ENCODE measurements at regions not wholly inside any gene's neighbourhood (a gene's known extent, or its start where the extent isn't known, plus 50 kb on each side); places are given as distances from the start of the nearest gene placed in this dataset.

GRCh38 chr14:85319101-85319500, 210.8 kb upstream of the FLRT2 start:
- no peak for DNase-seq (ENCODE audit: low read depth in 1 of 2, low spot score in 1 of 2)
- no peak for TF ChIP-seq JUND (IDR thresholded peaks at IDR 0.05; ENCODE audit: low read depth)
- in situ Hi-C loops (cut with HindIII; ENCODE audit: low pct_unique_long_range_greater_than_20kb, low sequenced_read_pairs): no loop called here

GRCh38 chr14:85319998-85320630, 209.8 kb upstream of the FLRT2 start:
- no peak for TF ChIP-seq JUND (IDR thresholded peaks at IDR 0.05; ENCODE audit: low read depth)
- in situ Hi-C loops (cut with HindIII; ENCODE audit: low pct_unique_long_range_greater_than_20kb, low sequenced_read_pairs): no loop called here
- DNase-seq (ENCODE audit: low read depth in 1 of 2, low spot score in 1 of 2): no peak

- TF ChIP-seq JUND (IDR thresholded peaks at IDR 0.05; ENCODE audit: low read depth): no peak
- no peak for DNase-seq (ENCODE audit: low read depth in 1 of 2, low spot score in 1 of 2)
- in situ Hi-C loops (cut with HindIII; ENCODE audit: low pct_unique_long_range_greater_than_20kb, low sequenced_read_pairs): no loop called here
Observed at GRCh38 chr14:85325134-85326017, 204.6 kb upstream of the FLRT2 start.

- no peak for DNase-seq (ENCODE audit: low read depth in 1 of 2, low spot score in 1 of 2)
- TF ChIP-seq JUND (IDR thresholded peaks at IDR 0.05; ENCODE audit: low read depth): no peak
- in situ Hi-C loops (cut with HindIII; ENCODE audit: low pct_unique_long_range_greater_than_20kb, low sequenced_read_pairs): no loop called here
Observed at GRCh38 chr14:85332401-85332800, 197.5 kb upstream of the FLRT2 start.

- TF ChIP-seq JUND (IDR thresholded peaks at IDR 0.05; ENCODE audit: low read depth): no peak
- no peak for DNase-seq (ENCODE audit: low read depth in 1 of 2, low spot score in 1 of 2)
- in situ Hi-C loops (cut with HindIII; ENCODE audit: low pct_unique_long_range_greater_than_20kb, low sequenced_read_pairs): no loop called here
Observed at GRCh38 chr14:85333313-85333712, 196.6 kb upstream of the FLRT2 start.

- TF ChIP-seq JUND (IDR thresholded peaks at IDR 0.05; ENCODE audit: low read depth): no peak
- no peak for DNase-seq (ENCODE audit: low read depth in 1 of 2, low spot score in 1 of 2)
- in situ Hi-C loops (cut with HindIII; ENCODE audit: low pct_unique_long_range_greater_than_20kb, low sequenced_read_pairs): no loop called here
Observed at GRCh38 chr14:85333841-85334240, 196.1 kb upstream of the FLRT2 start.

GRCh38 chr14:85334316-85334715, 195.6 kb upstream of the FLRT2 start:
- DNase-seq (ENCODE audit: low read depth in 1 of 2, low spot score in 1 of 2): no peak
- TF ChIP-seq JUND (IDR thresholded peaks at IDR 0.05; ENCODE audit: low read depth): no peak
- in situ Hi-C loops (cut with HindIII; ENCODE audit: low pct_unique_long_range_greater_than_20kb, low sequenced_read_pairs): no loop called here

GRCh38 chr14:85336257-85336656, 193.7 kb upstream of the FLRT2 start:
- in situ Hi-C loops (cut with HindIII; ENCODE audit: low pct_unique_long_range_greater_than_20kb, low sequenced_read_pairs): no loop called here
- TF ChIP-seq JUND (IDR thresholded peaks at IDR 0.05; ENCODE audit: low read depth): no peak
- DNase-seq (ENCODE audit: low read depth in 1 of 2, low spot score in 1 of 2): no peak

- no peak for DNase-seq (ENCODE audit: low read depth in 1 of 2, low spot score in 1 of 2)
- in situ Hi-C loops (cut with HindIII; ENCODE audit: low pct_unique_long_range_greater_than_20kb, low sequenced_read_pairs): no loop called here
- TF ChIP-seq JUND (IDR thresholded peaks at IDR 0.05; ENCODE audit: low read depth): no peak
Observed at GRCh38 chr14:85336817-85337216, 193.1 kb upstream of the FLRT2 start.

- DNase-seq (ENCODE audit: low read depth in 1 of 2, low spot score in 1 of 2): no peak
- in situ Hi-C loops (cut with HindIII; ENCODE audit: low pct_unique_long_range_greater_than_20kb, low sequenced_read_pairs): no loop called here
- TF ChIP-seq JUND (IDR thresholded peaks at IDR 0.05; ENCODE audit: low read depth): no peak
Observed at GRCh38 chr14:85338895-85339294, 191.0 kb upstream of the FLRT2 start.

- TF ChIP-seq JUND (IDR thresholded peaks at IDR 0.05; ENCODE audit: low read depth): no peak
- in situ Hi-C loops (cut with HindIII; ENCODE audit: low pct_unique_long_range_greater_than_20kb, low sequenced_read_pairs): no loop called here
- DNase-seq (ENCODE audit: low read depth in 1 of 2, low spot score in 1 of 2): no peak
Observed at GRCh38 chr14:85342858-85343607, 186.9 kb upstream of the FLRT2 start.

- in situ Hi-C loops (cut with HindIII; ENCODE audit: low pct_unique_long_range_greater_than_20kb, low sequenced_read_pairs): no loop called here
- no peak for DNase-seq (ENCODE audit: low read depth in 1 of 2, low spot score in 1 of 2)
- no peak for TF ChIP-seq JUND (IDR thresholded peaks at IDR 0.05; ENCODE audit: low read depth)
Observed at GRCh38 chr14:85344171-85344570, 185.8 kb upstream of the FLRT2 start.

All from T47D (cell line).